GM23338 (cell line): ENCODE measurements at regions not wholly inside any gene's neighbourhood (a gene's known extent, or its start where the extent isn't known, plus 50 kb on each side); places are given as distances from the start of the nearest gene placed in this dataset.

Experiments
- ATAC-seq: fragments of 200-7000 bp; cut with Tn5 transposase; 3 replicates; pipeline ENCODE4 v1.9.1; 2020
- DNase-seq: peaks from one replicate; pipeline ENCODE4 v3.0.0-alpha.2; 2015; ENCODE audit warnings: low spot score
- H2AFZ ChIP-seq: fragments of 200-600 bp; sonication (generic); 2 replicates; pipeline ENCODE4 v1.8.0; 2016; ENCODE audit warnings: antibody characterized with exemption, mild to moderate bottlenecking, moderate library complexity
- H3F3A ChIP-seq: fragments of 200-600 bp; sonication (generic); replicated peaks from 2 replicates; pipeline ENCODE4 v1.8.0; 2017; ENCODE audit warnings: antibody characterized with exemption, mixed run types, low read depth
- H3K27ac ChIP-seq: fragments of 200-600 bp; sonication (generic); 2 replicates; pipeline ENCODE4 v1.6.1; 2016; ENCODE audit warnings: low read depth
- H3K27me3 ChIP-seq: fragments of 200-600 bp; sonication (generic); 2 replicates; pipeline ENCODE4 v1.8.0; 2016; ENCODE audit warnings: mild to moderate bottlenecking, mixed run types, moderate library complexity; ENCODE audit not compliant: insufficient read depth
- H3K36me3 ChIP-seq: fragments of 200-600 bp; sonication (generic); 2 replicates; pipeline ENCODE4 v1.8.0; 2016; ENCODE audit warnings: mild to moderate bottlenecking; ENCODE audit not compliant: insufficient read depth
- H3K4me1 ChIP-seq: fragments of 200-600 bp; sonication (generic); 2 replicates; pipeline ENCODE4 v1.8.0; 2016; ENCODE audit warnings: mild to moderate bottlenecking, moderate library complexity; ENCODE audit not compliant: insufficient read depth
- H3K4me2 ChIP-seq: fragments of 200-600 bp; sonication (generic); 2 replicates; pipeline ENCODE4 v1.7.1; 2017; ENCODE audit warnings: mixed run types
- H3K4me3 ChIP-seq: fragments of 200-600 bp; sonication (generic); 2 replicates; pipeline ENCODE4 v1.6.1; 2016; ENCODE audit warnings: mixed run types
- H3K79me2 ChIP-seq: fragments of 200-600 bp; sonication (generic); replicated peaks from 2 replicates; pipeline ENCODE4 v1.8.0; 2017; ENCODE audit warnings: mild to moderate bottlenecking; ENCODE audit not compliant: insufficient read depth
- H3K9me2 ChIP-seq: fragments of 200-600 bp; sonication (generic); 2 replicates; pipeline ENCODE4 v1.8.0; 2017; ENCODE audit not compliant: insufficient read depth
- H4K20me1 ChIP-seq: fragments of 200-600 bp; sonication (generic); replicated peaks from 2 replicates; pipeline ENCODE4 v1.8.0; 2017; ENCODE audit warnings: mild to moderate bottlenecking; ENCODE audit not compliant: insufficient read depth
- H3K27ac Mint-ChIP-seq: 2 replicates; pipeline ENCODE4 v1.8.0; 2020; ENCODE audit warnings: inconsistent platforms, mild to moderate bottlenecking, moderate library complexity, mixed read lengths
- H3K27me3 Mint-ChIP-seq: 3 replicates; pipeline ENCODE4 v1.8.0; 2022; ENCODE audit warnings: low read depth, mild to moderate bottlenecking, moderate library complexity, mixed read lengths, inconsistent platforms; ENCODE audit not compliant: insufficient read depth, poor library complexity
- H3K36me3 Mint-ChIP-seq: 3 replicates; pipeline ENCODE4 v1.8.0; 2021; ENCODE audit warnings: low read depth, mild to moderate bottlenecking, inconsistent platforms, moderate library complexity, mixed read lengths
- H3K4me1 Mint-ChIP-seq: 3 replicates; pipeline ENCODE4 v1.8.0; 2020; ENCODE audit warnings: mild to moderate bottlenecking, inconsistent platforms, mixed read lengths
- H3K4me3 Mint-ChIP-seq: 3 replicates; pipeline ENCODE4 v1.8.0; 2021; ENCODE audit warnings: moderate library complexity, mild to moderate bottlenecking, inconsistent platforms, mixed read lengths
- H3K9me3 Mint-ChIP-seq: 3 replicates; pipeline ENCODE4 v1.8.0; 2020; ENCODE audit warnings: moderate library complexity, mild to moderate bottlenecking, inconsistent platforms, mixed read lengths
- CREB1 ChIP-seq: fragments of 250-450 bp; sonication (Bioruptor Pico); IDR thresholded peaks from 2 replicates; pipeline ENCODE4 v1.5.0; 2020; ENCODE audit warnings: low read depth, mild to moderate bottlenecking, moderate library complexity
- CTCF ChIP-seq, 2 experiments: fragments of 200-600 bp in 1 of 2; sonication (generic) in 1 of 2; conservative IDR thresholded peaks; 2 replicates each; pipeline versions ENCODE4 v1.5.1 to v1.6.1; 2016 to 2017; ENCODE audit warnings: antibody characterized with exemption in 2 of 2, low read depth in 2 of 2, mild to moderate bottlenecking in 2 of 2, moderate library complexity in 1 of 2
- ETS1 ChIP-seq: IDR thresholded peaks from 2 replicates; pipeline ENCODE4 v1.6.1; 2016; ENCODE audit warnings: antibody characterized with exemption
- EZH2 ChIP-seq: fragments of 200-600 bp; sonication (generic); IDR thresholded peaks from one replicate; pipeline ENCODE4 v1.8.0; 2017; ENCODE audit warnings: antibody characterized with exemption, mild to moderate bottlenecking, low read depth; ENCODE audit not compliant: unreplicated experiment
- EZH2phosphoT487 ChIP-seq: fragments of 200-600 bp; sonication (generic); IDR thresholded peaks from one replicate; pipeline ENCODE4 v1.8.1; 2018; ENCODE audit warnings: antibody characterized with exemption; ENCODE audit not compliant: unreplicated experiment
- JUNB ChIP-seq: IDR thresholded peaks from one replicate; pipeline ENCODE4 v1.6.1; 2016; ENCODE audit warnings: antibody characterized with exemption; ENCODE audit not compliant: unreplicated experiment
- NANOG ChIP-seq: IDR thresholded peaks from 2 replicates; pipeline ENCODE4 v1.6.1; 2016; ENCODE audit warnings: antibody characterized with exemption, borderline replicate concordance
- POLR2AphosphoS5 ChIP-seq: IDR thresholded peaks from 2 replicates; pipeline ENCODE4 v1.6.1; 2016; ENCODE audit warnings: antibody characterized with exemption, low read depth
- REST ChIP-seq: IDR thresholded peaks from one replicate; pipeline ENCODE4 v1.6.1; 2018; ENCODE audit warnings: antibody characterized with exemption; ENCODE audit not compliant: unreplicated experiment
- STAT1 ChIP-seq: IDR thresholded peaks from one replicate; pipeline ENCODE4 v1.6.1; 2016; ENCODE audit warnings: antibody characterized with exemption; ENCODE audit not compliant: unreplicated experiment
- ZNF114 ChIP-seq: fragments of 250-450 bp; sonication (Bioruptor Pico); IDR thresholded peaks from 2 replicates; pipeline ENCODE4 v1.5.0; 2020; ENCODE audit warnings: mild to moderate bottlenecking, moderate library complexity
- ZNF331 ChIP-seq: fragments of 250-450 bp; sonication (Bioruptor Pico); IDR thresholded peaks from 2 replicates; pipeline ENCODE4 v1.5.0; 2020; ENCODE audit warnings: low read depth, mild to moderate bottlenecking, moderate library complexity
- ZNF462 ChIP-seq: fragments of 250-450 bp; sonication (Bioruptor Pico); IDR thresholded peaks from 2 replicates; pipeline ENCODE4 v1.5.0; 2020; ENCODE audit warnings: mild to moderate bottlenecking, moderate library complexity

GRCh38 chr6:165092881-165093595, 216.4 kb downstream of the C6orf118 start:
- Histone ChIP-seq H3K9me2 (0 out of 2 replicates have a peak, but pooled peaks cover 5% of the 10 kb centered on the region), H3K4me3 (no peak overlapping the region), H3K27me3 (no peaks in the 10 kb centered on the region), H3K79me2 (no peaks in the 10 kb centered on the region), H3F3A (no peaks in the 10 kb centered on the region), H3K27ac (no peak overlapping the region), H3K36me3 (0 out of 2 replicates have a peak, but pooled peaks cover 3% of the 10 kb centered on the region), H4K20me1 (no peaks in the 10 kb centered on the region), H2AFZ (no peak overlapping the region), H3K4me1 (no peaks in the 10 kb centered on the region), H3K4me2 (no peak overlapping the region)
- no peak for ATAC-seq
- H3K27ac Mint-ChIP-seq = no peak overlapping the region
- H3K4me3 Mint-ChIP-seq = no peak overlapping the region
- DNase-seq = no peak
- H3K36me3 Mint-ChIP-seq = peaks cover 45% of the 10 kb centered on the region
- H3K4me1 Mint-ChIP-seq = no peaks in the 10 kb centered on the region
- H3K27me3 Mint-ChIP-seq = no peaks in the 10 kb centered on the region
- no peak for TF ChIP-seq EZH2phosphoT487
- TF ChIP-seq ZNF114 (CRISPR knock-in tag) = no peak
- TF ChIP-seq ETS1 = no peak
- TF ChIP-seq ZNF331 (CRISPR knock-in tag) = no peak
- TF ChIP-seq CREB1 (CRISPR knock-in tag) = no peak
- TF ChIP-seq CTCF (conservative IDR thresholded peaks at IDR 0.05; ENCODE audit: low read depth in 2 of 2) = no peak
- no peak for TF ChIP-seq STAT1
- no peak for TF ChIP-seq JUNB
- no peak for TF ChIP-seq POLR2AphosphoS5
- TF ChIP-seq NANOG = no peak
- TF ChIP-seq REST = no peak
- TF ChIP-seq ZNF462 = no peak
- TF ChIP-seq EZH2 = no peak
- peaks cover 75% of the 10 kb centered on the region for H3K9me3 Mint-ChIP-seq
